Neural cell (in vitro differentiated cells): ENCODE measurements at regions not wholly inside any gene's neighbourhood (a gene's known extent, or its start where the extent isn't known, plus 50 kb on each side); places are given as distances from the start of the nearest gene placed in this dataset.
"Not testable (repeated sequence)": the region's sequence is repeated elsewhere in the genome, so short reads cannot be mapped to it uniquely, and the experiment has no call there.

Experiments used
- H2AFZ ChIP-seq: fragments of 200-600, 300-800 bp; sonication (generic), shearing (Covaris generic); 2 replicates; pipeline ENCODE4 v1.6.0; 2014; ENCODE audit warnings: low read depth, mild to moderate bottlenecking, antibody characterized with exemption, low read length, moderate library complexity
- H3F3A ChIP-seq: fragments of 200-600 bp; shearing (Covaris generic); 2 replicates; pipeline ENCODE4 v1.6.1; 2016; ENCODE audit warnings: mild to moderate bottlenecking, moderate library complexity, mixed read lengths, antibody characterized with exemption, low read length; ENCODE audit not compliant: insufficient read depth, poor library complexity, severe bottlenecking
- H3K27ac ChIP-seq: fragments of 200-600, 300-800 bp; sonication (generic), shearing (Covaris generic); 2 replicates; pipeline ENCODE4 v1.5.1; 2014; ENCODE audit warnings: mild to moderate bottlenecking, low read length, moderate library complexity
- H3K27me3 ChIP-seq: fragments of 300-800, 200-600 bp; sonication (generic), shearing (Covaris generic); 2 replicates; pipeline ENCODE4 v1.6.0; 2014; ENCODE audit warnings: mild to moderate bottlenecking, low read depth, low read length, moderate library complexity; ENCODE audit not compliant: insufficient read depth
- H3K36me3 ChIP-seq: fragments of 300-800, 200-600 bp; sonication (generic), shearing (Covaris generic); 2 replicates; pipeline ENCODE4 v1.5.1; 2014; ENCODE audit warnings: mild to moderate bottlenecking, antibody characterized with exemption, low read length, moderate library complexity; ENCODE audit not compliant: insufficient read depth
- H3K4me2 ChIP-seq: fragments of 300-800, 200-600 bp; sonication (generic), shearing (Covaris generic); 2 replicates; pipeline ENCODE4 v1.6.0; 2014; ENCODE audit warnings: mild to moderate bottlenecking, low read length
- H3K4me3 ChIP-seq: fragments of 300-800, 200-600 bp; sonication (generic), shearing (Covaris generic); 2 replicates; pipeline ENCODE4 v1.5.1; 2014; ENCODE audit warnings: mild to moderate bottlenecking, low read length, moderate library complexity
- H3K79me2 ChIP-seq: fragments of 200-600 bp; shearing (Covaris generic); replicated peaks from 2 replicates; pipeline ENCODE4 v1.6.0; 2014; ENCODE audit warnings: mild to moderate bottlenecking, low read length, moderate library complexity; ENCODE audit not compliant: insufficient read depth
- H3K9ac ChIP-seq: fragments of 300-800, 200-600 bp; sonication (generic), shearing (Covaris generic); 2 replicates; pipeline ENCODE4 v1.6.1; 2016; ENCODE audit warnings: mild to moderate bottlenecking, low read length, mixed read lengths
- H3K9me2 ChIP-seq: fragments of 200-600 bp; shearing (Covaris generic); 2 replicates; pipeline ENCODE4 v1.6.1; 2016; ENCODE audit warnings: mild to moderate bottlenecking, low read length, mixed read lengths; ENCODE audit not compliant: insufficient read depth
- H3K9me3 ChIP-seq: fragments of 200-600, 300-800 bp; sonication (generic), shearing (Covaris generic); 2 replicates; pipeline ENCODE4 v1.6.1; 2016; ENCODE audit warnings: mild to moderate bottlenecking, mixed run types, low read length, moderate library complexity, mixed read lengths
- H4K20me1 ChIP-seq: fragments of 200-600 bp; shearing (Covaris generic); 2 replicates; pipeline ENCODE4 v1.6.1; 2016; ENCODE audit warnings: mild to moderate bottlenecking, mixed run types; ENCODE audit not compliant: insufficient read depth
- CTCF ChIP-seq: fragments of 450-650 bp; IDR thresholded peaks from 2 replicates; pipeline ENCODE4 v1.5.1; 2014; ENCODE audit warnings: antibody characterized with exemption, mild to moderate bottlenecking, moderate library complexity; ENCODE audit not compliant: poor library complexity, severe bottlenecking
- EP300 ChIP-seq: fragments of 450-650 bp; conservative IDR thresholded peaks from 2 replicates; pipeline ENCODE4 v1.6.1; 2014; ENCODE audit warnings: antibody characterized with exemption, mild to moderate bottlenecking, moderate library complexity; ENCODE audit not compliant: poor library complexity, severe bottlenecking
- EZH2 ChIP-seq: fragments of 200-600, 300-800 bp; shearing (Covaris generic), sonication (generic); IDR thresholded peaks from 2 replicates; pipeline ENCODE4 v1.6.1; 2014; ENCODE audit warnings: antibody characterized with exemption, low read length, borderline replicate concordance, mild to moderate bottlenecking; ENCODE audit not compliant: insufficient read depth, poor library complexity, severe bottlenecking
- MXI1 ChIP-seq: fragments of 450-650 bp; conservative IDR thresholded peaks from 2 replicates; pipeline ENCODE4 v1.6.1; 2014; ENCODE audit warnings: antibody characterized with exemption, mild to moderate bottlenecking; ENCODE audit not compliant: poor library complexity, severe bottlenecking
- POLR2AphosphoS5 ChIP-seq: IDR thresholded peaks from 2 replicates; pipeline ENCODE4 v1.6.1; 2012
- REST ChIP-seq: IDR thresholded peaks from 2 replicates; pipeline ENCODE4 v1.6.1; 2012; ENCODE audit warnings: borderline replicate concordance
- SMC3 ChIP-seq: fragments of 450-650 bp; conservative IDR thresholded peaks from 2 replicates; pipeline ENCODE4 v1.6.1; 2014; ENCODE audit warnings: antibody characterized with exemption, mild to moderate bottlenecking, moderate library complexity; ENCODE audit not compliant: poor library complexity
- TAF1 ChIP-seq: IDR thresholded peaks from 2 replicates; pipeline ENCODE4 v1.6.1; 2012; ENCODE audit warnings: low read depth

DNA sequence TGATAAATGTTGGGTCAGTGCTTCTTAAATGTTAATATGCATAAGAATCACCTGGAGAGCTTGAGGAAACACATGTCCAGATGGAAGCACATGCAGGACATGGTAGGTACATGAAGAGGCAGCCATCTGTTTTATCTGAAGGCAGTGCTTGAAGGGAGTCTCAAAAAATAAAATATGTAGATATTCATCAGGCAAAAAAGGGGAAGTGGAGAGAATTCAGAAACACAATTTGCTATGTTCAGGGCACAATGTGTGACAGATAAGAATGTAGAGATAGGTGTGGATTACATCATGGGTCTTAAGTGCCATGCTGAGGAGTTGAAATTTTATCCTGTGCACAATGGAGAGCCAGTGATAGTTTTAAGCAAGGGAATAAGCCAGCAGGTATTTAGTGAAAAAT lies 59.6 kb upstream of the CASK start:
- Histone ChIP-seq H2AFZ (no peak overlapping the region), H3K4me2 (no peak overlapping the region), H3K9me3 (no peaks in the 10 kb centered on the region), H4K20me1 (no peaks in the 10 kb centered on the region), H3K9ac (no peak overlapping the region), H3K27me3 (no peaks in the 10 kb centered on the region), H3K79me2 (no peaks in the 10 kb centered on the region), H3K4me3 (no peak overlapping the region), H3K9me2 (no peaks in the 10 kb centered on the region), H3K27ac (no peak overlapping the region), H3F3A (no peaks in the 10 kb centered on the region), H3K36me3 (no peaks in the 10 kb centered on the region)
- TF ChIP-seq EZH2 (no peak), MXI1 (no peak), REST (no peak), POLR2AphosphoS5 (no peak), CTCF (no peak), TAF1 (no peak), SMC3 (no peak), EP300 (no peak)

DNA sequence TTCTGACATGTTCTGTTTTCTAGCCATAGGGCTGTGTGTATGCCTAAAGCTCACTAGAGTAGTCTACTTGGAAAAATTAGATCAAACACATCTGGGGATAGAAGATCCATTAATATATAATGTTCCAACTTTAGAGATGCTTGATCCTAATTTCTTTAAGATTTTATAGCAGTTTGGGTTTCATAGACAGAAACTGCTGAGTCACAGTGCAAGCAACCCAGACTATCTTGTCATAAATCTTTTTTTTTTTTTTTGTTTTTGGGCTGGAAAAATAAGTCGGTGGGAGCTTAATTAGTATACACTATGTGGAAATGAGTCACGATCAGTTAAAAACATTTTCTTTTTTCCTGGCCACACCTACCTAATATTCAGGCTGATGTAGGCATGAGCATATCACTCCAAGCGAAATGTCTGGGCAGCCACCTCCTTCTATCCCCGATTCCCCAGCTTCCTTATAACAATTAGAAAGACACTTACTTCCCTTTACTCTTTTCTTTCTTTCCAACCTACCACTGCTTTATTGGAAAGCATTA lies 58.2 kb upstream of the CASK start:
- H3K9ac ChIP-seq = no peak overlapping the region
- H2AFZ ChIP-seq = no peak overlapping the region
- H3K27ac ChIP-seq = no peak overlapping the region
- H3K27me3 ChIP-seq = no peaks in the 10 kb centered on the region
- H3K79me2 ChIP-seq = no peaks in the 10 kb centered on the region
- no peaks in the 10 kb centered on the region for H4K20me1 ChIP-seq
- H3K4me2 ChIP-seq = no peak overlapping the region
- no peaks in the 10 kb centered on the region for H3K9me2 ChIP-seq
- no peak for TF ChIP-seq TAF1
- H3K9me3 ChIP-seq = no peaks in the 10 kb centered on the region
- no peaks in the 10 kb centered on the region for H3K36me3 ChIP-seq
- no peak overlapping the region for H3K4me3 ChIP-seq
- H3F3A ChIP-seq = no peaks in the 10 kb centered on the region

- H3F3A ChIP-seq, H4K20me1 ChIP-seq, H3K9me3 ChIP-seq, H3K79me2 ChIP-seq, H2AFZ ChIP-seq, H3K9ac ChIP-seq, H3K27me3 ChIP-seq, H3K4me3 ChIP-seq, H3K36me3 ChIP-seq, H3K27ac ChIP-seq, H3K9me2 ChIP-seq, H3K4me2 ChIP-seq: not testable (repeated sequence)
Measured at GRCh38 chrX:41974677-41975076, 51.3 kb upstream of the CASK start.
